HL-60/S4 (cell line): ENCODE measurements at regions not wholly inside any gene's neighbourhood (a gene's known extent, or its start where the extent isn't known, plus 50 kb on each side); places are given as distances from the start of the nearest gene placed in this dataset.
"Not testable (repeated sequence)": the region's sequence is repeated elsewhere in the genome, so short reads cannot be mapped to it uniquely, and the experiment has no call there.

Experiments used
- in situ Hi-C: fragments of 300-500 bp; cut with MboI; formaldehyde crosslinking; loops from 2 replicates; pipeline ENCODE4 v1.14.3; 2022; ENCODE audit warnings: low sequenced_read_pairs

GRCh38 chr22:19658057-19658966 is 56.0 kb upstream of the SEPTIN5 start:
- in situ Hi-C loops = no loop called here

GRCh38 chr22:19658967-19659804 is 55.1 kb upstream of the SEPTIN5 start:
- in situ Hi-C loops = no loop called here

GRCh38 chr22:19659805-19660345 is 54.4 kb upstream of the SEPTIN5 start:
- in situ Hi-C loops = no loop called here

- in situ Hi-C loops = not testable (repeated sequence)
These were observed 53.7 kb upstream of the SEPTIN5 start for GRCh38 chr22:19660583-19660982.

- in situ Hi-C loops = no loop called here
These were observed 53.1 kb upstream of the SEPTIN5 start for GRCh38 chr22:19661156-19661555.

- in situ Hi-C loops = not testable (repeated sequence)
These were observed 52.1 kb upstream of the SEPTIN5 start for GRCh38 chr22:19662049-19662684.

- in situ Hi-C loops = no loop called here
These were observed 51.0 kb upstream of the SEPTIN5 start for GRCh38 chr22:19663286-19663815.

- in situ Hi-C loops = no loop called here
These were observed 50.4 kb upstream of the SEPTIN5 start for GRCh38 chr22:19663821-19664355.

DNA sequence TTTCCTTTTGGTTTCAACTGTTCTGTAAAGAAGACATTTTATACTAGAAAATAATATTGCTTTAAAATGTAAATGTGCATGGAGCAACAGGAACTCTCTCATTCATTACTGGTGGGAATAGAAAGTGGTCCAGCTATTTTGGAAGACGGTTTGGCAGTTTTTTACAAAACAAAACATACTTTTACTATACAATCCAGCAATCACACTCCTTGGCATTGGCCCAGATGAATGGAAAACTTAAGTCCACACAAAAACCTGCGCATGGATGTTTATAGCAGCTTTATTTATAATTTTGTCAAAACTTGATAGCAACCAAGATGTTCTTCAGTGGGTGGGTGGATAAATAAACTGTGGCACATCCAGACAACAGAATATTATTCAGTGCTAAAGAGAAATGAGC is 49.9 kb upstream of the SEPTIN5 start:
- in situ Hi-C loops = no loop called here
